GDM1 (cell line): ENCODE measurements at regions not wholly inside any gene's neighbourhood (a gene's known extent, or its start where the extent isn't known, plus 50 kb on each side); places are given as distances from the start of the nearest gene placed in this dataset.
A peak's percentile ranks its signal among the peaks of the same experiment; 100 is the strongest.
"Not testable (repeated sequence)": the region's sequence is repeated elsewhere in the genome, so short reads cannot be mapped to it uniquely, and the experiment has no call there.

Experiments
- DNase-seq: peaks from one replicate; lab custom pipeline; 2025; lab: John Stamatoyannopoulos, UW

DNA sequence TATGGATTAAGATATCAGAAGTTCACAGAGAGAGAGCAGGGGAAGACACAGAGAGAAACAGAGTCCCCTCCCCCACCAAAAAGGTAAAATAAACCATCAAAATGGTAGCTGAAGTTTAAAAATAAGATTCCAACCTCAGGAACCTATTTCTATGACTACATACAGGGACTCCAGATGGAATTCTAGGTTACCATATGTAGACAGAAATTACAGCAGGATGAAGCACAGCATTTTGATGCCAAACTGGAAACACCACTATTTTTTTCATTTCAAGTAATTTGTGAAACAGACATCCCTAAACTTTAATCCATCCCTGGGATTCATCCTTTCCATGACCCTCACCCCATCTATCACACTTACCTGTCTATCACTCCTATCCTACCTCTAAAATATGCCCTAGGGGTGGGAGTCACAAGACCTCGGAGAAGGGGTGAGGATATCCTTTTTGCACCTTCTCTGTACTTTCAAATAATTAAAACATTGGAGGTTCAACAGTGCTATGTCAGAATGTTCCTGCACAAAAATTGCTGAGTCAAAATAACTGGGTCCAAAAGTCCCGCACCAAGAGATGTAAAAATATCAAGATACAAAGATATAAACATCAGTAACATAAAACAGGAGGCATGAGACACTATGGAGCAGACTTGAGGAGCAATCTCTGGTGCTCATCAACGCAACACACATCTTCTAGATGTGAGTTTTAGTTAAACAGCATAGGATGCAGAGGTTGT lies 344.5 kb upstream of the RASGEF1B start:
- no peak for DNase-seq

DNA sequence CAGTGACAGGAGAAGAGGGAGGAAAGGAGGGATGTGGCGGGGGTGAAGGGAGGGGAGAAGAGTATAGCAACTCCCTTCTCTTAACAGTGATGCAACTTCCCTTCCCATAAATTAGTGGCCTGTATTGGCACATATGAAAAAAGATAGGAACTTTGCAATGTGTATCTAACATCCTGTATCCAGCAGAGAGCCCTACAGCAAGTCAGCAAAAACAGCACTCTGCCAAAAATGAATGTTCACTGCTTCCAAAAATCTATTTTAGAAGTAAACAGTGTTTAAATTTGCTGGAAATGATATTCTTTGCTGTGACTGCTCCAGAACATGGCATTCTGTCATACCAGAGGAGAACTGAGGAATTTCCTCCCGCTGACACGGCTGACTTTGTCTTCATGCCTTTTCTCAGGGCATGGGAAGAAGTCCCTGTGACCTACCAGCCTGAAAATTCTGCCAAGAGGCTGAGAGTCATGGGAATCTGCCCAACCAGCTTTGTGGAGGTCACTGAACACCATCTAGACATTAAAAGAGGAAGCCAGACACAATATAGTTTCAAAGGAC lies 343.4 kb upstream of the RASGEF1B start:
- no peak for DNase-seq

DNA sequence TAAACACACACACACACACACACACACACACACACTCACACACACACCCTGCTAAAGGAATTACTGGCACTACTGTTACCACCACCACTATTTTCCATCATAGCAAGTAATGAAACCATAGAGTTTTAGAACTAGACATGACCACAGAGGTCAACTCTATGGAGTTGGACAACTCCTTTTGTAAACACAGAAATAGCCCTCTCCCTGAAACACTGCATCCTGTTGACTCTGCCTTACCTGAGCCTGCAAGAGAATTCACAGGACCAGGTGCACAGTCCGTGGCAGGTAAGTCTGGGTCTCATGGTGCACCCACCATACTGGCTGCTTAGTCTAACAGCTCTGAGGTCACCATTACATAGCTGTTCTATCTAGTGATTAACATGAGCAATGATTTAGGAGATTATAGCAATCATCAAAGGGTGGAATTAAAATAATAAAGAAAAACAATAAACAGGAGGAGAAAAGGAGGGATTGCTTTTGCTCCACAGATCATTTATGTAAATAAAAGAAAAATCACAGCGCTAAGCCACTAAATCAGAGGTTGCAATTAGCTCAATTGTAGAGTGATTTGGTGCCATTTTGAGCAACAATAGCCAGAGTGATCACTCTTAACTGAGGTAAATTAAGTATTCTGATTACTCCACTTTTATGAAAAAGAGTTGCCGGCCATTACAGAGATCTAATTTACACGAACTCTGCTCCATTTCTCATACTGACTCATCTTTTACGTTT lies 340.0 kb upstream of the RASGEF1B start:
- no peak for DNase-seq

- DNase-seq: peak; percentile 36
These were observed 336.4 kb upstream of the RASGEF1B start for GRCh38 chr4:81808011-81808672.

DNA sequence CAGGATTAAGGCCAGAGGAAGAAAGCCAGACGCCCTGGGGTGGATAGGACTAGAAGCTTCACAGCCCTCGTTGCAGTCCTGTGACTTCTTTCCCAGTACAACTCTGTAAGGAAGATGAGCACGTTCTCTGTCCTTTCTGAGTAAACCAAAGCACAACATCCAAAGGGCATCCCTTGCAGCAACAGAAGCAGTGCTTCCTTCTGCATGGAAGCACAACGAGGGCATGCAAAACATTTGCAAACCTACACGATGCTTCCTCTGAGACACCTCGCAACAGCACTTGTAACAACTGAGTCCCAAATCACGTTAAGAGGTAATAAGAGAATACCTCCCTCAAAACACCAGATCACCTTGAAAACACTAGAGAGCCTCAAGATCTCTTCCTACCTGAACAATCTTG lies 335.7 kb upstream of the RASGEF1B start:
- no peak for DNase-seq

DNA sequence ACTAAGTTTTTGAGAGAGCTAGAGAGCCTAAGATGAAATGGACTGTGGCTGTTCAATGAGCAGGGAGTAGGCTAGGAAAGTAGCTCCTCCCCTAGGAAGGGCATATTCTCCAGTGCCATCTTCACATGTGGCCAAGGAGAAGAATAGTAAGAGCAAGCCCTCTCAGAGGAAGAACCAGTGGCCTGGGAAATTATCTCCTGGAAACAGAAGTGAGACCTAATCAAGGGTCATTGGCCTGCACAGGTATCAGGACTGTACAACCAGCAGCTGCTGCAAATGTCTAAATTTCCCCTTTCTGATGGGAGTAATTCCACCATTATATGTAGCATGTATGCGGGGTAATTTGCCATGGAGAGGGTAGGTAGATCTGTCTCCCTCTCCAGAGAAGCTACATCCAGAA lies 334.8 kb upstream of the RASGEF1B start:
- no peak for DNase-seq

- no peak for DNase-seq
These were observed 333.1 kb upstream of the RASGEF1B start for GRCh38 chr4:81804849-81805248.

GRCh38 chr4:81802285-81802846 lies 330.7 kb upstream of the RASGEF1B start:
- DNase-seq: no peak

GRCh38 chr4:81799371-81799770 lies 327.7 kb upstream of the RASGEF1B start:
- no peak for DNase-seq

DNA sequence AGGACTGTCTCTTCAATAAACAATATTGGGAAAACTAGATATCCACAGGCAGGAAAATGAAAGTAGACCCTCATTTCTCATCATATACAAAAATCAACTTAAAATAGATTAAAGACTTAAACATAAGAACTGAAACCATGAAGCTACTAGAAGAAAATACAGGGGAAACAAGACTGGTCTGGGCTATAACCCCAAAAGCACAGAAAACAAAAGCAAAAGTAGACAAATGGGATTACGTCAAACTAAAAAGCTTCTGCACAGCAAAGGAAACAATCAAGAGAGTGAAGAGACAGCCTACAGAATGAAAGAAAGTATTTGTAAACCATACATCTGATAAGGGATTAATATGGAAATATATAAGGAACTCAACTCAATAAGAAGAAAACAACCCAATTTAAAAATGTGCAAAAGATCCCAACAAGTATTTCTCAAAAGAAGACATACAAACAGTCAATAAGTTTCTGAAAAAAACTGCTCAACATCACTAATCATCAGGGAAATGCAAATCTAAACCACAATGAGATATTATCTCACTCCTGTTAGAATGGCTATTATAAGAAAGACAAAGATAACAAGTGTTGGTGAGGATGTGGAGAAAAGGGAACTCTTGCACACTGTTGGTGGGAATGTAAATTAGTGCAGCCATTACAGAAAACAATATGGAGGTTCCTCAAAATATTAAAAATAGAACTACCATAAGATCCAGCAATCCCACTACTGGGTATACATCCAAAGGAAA lies 325.3 kb upstream of the RASGEF1B start:
- DNase-seq: no peak

GRCh38 chr4:81792521-81792920 lies 320.8 kb upstream of the RASGEF1B start:
- DNase-seq: no peak

- no peak for DNase-seq
These were observed 318.8 kb upstream of the RASGEF1B start for GRCh38 chr4:81790477-81790876.

DNA sequence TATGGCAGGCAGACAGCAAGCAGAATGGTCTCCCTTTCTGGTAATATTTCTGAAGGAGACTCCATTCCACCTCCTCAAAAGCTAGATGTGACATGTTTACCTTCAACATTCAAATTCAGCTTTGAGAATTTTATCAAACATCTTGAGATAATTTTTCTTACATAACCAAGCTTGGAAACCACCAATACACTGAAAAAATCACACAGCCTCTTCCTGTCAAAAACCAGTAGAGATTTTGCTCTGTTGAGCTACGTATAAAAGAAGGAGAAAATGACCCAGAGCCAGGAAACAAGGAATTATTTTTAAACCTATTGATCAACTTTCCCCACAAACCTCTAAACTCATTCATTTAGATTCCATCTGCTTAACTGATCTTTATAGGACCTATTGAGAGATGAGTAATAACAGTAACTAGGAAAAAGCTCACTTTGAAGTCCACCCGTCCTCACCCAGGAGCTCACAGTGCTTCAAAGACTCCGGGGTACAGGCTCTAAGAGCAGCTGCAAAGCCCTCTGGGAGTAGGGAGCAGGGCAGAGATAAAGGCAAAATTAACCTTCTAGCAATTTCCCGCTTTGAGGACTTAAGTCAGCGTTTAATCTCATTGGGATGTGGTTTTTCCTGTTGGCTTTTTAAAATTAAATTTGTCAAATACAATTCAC lies 318.2 kb upstream of the RASGEF1B start:
- no peak for DNase-seq

- no peak for DNase-seq
These were observed 317.5 kb upstream of the RASGEF1B start for GRCh38 chr4:81789158-81789557.

- no peak for DNase-seq
These were observed 315.1 kb upstream of the RASGEF1B start for GRCh38 chr4:81786766-81787165.

DNA sequence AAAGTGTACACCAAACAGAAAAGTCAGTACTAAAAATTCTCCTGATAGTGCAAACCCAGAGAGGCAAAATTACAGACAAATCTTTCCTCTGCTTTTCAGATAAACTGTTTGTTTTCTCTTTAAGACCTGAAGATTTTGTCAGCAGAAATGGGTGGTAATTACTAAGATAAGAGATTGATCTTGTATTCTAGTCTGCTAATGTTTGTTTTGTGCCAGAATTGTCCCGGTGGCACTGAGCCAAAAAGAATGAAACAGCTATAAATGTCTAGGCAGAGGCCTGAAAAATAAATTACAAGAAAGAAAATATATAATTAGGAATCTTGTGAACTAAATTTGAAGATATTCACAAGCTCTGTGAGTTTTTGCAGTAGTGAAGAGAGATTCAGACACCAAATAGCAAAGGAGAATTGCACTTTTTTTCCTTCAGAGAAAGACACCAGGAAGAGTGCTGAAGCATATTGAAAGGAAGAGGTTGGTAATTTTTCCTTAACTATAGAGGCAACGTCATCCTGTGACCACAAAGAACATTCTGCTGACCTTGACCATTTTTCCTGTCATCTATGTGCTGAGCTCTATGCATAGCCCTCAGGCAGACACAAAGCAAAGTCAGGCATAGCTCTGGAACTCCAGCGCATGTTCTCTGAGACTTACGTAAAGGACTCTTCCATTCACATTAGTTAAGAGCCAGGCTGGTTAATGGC lies 314.5 kb upstream of the RASGEF1B start:
- DNase-seq: no peak

DNA sequence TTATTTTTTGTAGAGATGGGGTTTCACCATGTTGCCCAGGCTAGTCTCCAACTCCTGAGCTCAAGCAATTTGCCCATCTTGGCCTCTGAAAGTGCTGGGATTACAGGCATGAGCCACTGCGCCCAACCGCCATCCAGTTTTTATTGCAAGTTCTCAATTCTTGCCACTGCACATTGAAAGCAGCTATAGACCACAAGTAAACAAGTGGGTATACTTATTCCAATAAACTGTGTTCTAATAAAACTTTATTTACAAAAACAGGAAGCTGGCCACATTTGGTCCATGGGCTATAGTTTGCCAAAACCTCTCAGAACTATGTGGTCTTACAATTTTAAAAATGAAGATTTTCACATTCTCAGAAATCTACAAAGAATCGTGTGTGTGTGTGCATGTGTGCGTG lies 313.6 kb upstream of the RASGEF1B start:
- DNase-seq: no peak

DNA sequence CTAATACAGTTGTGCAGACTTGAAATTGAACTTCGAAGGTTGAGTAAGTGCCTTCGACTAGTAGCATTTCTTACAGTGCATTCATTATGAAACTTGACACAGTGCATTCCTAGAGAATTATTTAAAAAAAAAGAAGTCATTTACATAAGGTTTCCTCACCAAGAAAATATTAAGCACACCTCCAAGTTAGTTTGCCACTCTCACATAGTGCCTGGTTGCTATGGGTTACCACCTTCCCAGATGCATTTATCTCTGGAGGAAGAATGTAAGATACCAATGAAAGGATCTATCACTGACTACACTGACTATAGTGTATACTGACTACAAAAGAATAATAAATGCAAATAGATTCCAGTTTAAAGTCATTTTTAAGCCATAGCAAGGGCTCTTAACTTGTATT lies 311.9 kb upstream of the RASGEF1B start:
- no peak for DNase-seq

- no peak for DNase-seq
These were observed 310.1 kb upstream of the RASGEF1B start for GRCh38 chr4:81781799-81782198.

GRCh38 chr4:81777718-81778117 lies 306.0 kb upstream of the RASGEF1B start:
- not testable (repeated sequence) for DNase-seq

DNA sequence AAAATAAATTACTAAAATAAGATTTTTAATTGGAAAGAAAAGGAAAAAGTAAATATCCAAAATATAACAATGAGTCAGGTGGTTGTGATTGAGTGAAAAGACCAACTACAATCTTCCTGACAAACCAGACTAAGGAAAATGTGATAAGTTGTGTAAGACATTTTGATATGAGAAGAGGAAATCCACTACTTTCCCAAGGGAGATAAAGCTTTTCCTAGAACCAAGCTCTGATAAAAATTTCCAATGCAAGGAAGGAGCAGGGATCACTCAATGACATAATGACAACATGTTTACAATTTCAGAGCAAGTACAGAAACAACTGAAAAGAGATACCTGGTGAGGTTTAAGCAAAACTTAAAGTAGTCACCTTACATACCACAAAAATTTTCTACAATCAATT lies 305.1 kb upstream of the RASGEF1B start:
- DNase-seq: no peak
